ENCODE measurements at regions not wholly inside any gene's neighbourhood (a gene's known extent, or its start where the extent isn't known, plus 50 kb on each side); places are given as distances from the start of the nearest gene placed in this dataset.

DNA sequence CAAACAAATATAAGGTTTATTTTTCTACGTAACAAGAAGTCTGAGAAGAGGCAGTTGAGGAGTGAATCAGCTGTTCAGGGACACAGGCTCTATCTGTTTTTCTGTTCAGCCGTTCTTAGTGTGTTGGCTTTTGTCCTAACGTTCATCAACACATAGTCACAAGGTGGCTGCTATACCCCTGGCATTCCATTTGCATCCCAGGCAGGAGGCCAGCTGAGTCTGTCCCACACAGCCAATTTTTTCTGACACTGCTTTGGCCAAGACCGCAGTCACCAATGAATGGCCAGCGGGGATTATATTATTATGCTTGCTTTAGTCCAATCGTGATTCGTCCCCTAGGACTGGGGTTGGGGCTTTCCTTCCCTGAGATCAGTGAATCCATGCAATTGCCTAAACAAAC lies 143.4 kb upstream of the CHST15 start:
- Histone ChIP-seq H3K36me3 (no peaks in the 10 kb centered on the region), H3K27ac (no peak overlapping the region), H3K9me3 (no peaks in the 10 kb centered on the region), H3K4me1 (no peaks in the 10 kb centered on the region), H3K4me3 (no peak overlapping the region), H3K27me3 (no peaks in the 10 kb centered on the region)
- TF ChIP-seq, protein P1, sequence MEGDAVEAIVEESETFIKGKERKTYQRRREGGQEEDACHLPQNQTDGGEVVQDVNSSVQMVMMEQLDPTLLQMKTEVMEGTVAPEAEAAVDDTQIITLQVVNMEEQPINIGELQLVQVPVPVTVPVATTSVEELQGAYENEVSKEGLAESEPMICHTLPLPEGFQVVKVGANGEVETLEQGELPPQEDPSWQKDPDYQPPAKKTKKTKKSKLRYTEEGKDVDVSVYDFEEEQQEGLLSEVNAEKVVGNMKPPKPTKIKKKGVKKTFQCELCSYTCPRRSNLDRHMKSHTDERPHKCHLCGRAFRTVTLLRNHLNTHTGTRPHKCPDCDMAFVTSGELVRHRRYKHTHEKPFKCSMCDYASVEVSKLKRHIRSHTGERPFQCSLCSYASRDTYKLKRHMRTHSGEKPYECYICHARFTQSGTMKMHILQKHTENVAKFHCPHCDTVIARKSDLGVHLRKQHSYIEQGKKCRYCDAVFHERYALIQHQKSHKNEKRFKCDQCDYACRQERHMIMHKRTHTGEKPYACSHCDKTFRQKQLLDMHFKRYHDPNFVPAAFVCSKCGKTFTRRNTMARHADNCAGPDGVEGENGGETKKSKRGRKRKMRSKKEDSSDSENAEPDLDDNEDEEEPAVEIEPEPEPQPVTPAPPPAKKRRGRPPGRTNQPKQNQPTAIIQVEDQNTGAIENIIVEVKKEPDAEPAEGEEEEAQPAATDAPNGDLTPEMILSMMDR (IDR thresholded peaks at IDR 0.05), result no peak
- intact Hi-C loops (cut with DNase I), result no loop called here
- DNase-seq (ENCODE audit: low spot score in 2 of 2), result peak in 1 of 2 donors; percentile 50

DNA sequence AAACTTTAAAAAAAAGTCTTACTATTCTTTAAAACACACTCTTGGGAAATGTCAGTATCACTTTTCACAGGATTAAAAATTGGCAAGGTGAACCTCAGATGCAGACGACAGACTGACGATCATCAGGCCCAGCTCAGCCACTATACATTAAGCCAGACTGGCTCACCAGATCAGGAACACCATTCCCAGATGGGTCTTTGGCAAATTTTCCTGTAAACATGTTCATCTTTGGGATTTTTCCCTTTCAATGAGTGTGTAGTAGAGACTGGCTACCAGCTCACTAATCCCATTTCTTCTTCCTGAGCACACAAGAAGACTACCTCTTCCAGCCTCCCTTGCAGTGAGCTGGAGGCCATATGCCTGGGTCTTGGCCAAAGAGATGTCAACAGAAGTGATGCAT lies 142.7 kb upstream of the CHST15 start:
- Histone ChIP-seq H3K4me3 (no peak overlapping the region), H3K9me3 (no peaks in the 10 kb centered on the region), H3K27me3 (no peaks in the 10 kb centered on the region), H3K4me1 (no peaks in the 10 kb centered on the region), H3K27ac (no peak overlapping the region), H3K36me3 (no peaks in the 10 kb centered on the region)
- TF ChIP-seq, protein P1 (IDR thresholded peaks at IDR 0.05), result no peak
- intact Hi-C loops (cut with DNase I), result no loop called here
- DNase-seq (ENCODE audit: low spot score in 2 of 2), result no peak

DNA sequence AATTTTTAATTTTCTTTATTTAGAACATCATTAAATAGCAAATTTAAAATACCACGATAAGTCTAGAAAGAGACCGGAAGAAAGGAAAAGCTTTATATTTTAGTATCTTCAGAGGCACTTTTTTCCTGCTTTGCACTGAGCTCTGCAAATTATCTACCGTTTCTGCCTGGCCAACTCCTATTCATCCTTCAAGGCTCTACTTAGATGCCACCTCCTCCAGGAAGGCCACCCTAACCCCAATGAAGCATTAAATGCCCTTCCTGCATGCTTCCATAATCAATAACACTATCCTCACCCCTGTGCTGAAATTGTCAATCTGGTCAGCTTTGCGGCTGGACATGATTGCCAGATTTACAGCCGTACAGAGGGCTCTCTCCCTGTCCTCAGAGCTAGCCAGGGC lies 141.8 kb upstream of the CHST15 start:
- Histone ChIP-seq H3K9me3 (no peaks in the 10 kb centered on the region), H3K27me3 (no peaks in the 10 kb centered on the region), H3K36me3 (no peaks in the 10 kb centered on the region), H3K4me1 (no peaks in the 10 kb centered on the region), H3K4me3 (no peak overlapping the region), H3K27ac (no peak overlapping the region)
- TF ChIP-seq, protein P1 (IDR thresholded peaks at IDR 0.05), result no peak
- intact Hi-C loops (cut with DNase I), result no loop called here
- no peak for DNase-seq (ENCODE audit: low spot score in 2 of 2)

DNA sequence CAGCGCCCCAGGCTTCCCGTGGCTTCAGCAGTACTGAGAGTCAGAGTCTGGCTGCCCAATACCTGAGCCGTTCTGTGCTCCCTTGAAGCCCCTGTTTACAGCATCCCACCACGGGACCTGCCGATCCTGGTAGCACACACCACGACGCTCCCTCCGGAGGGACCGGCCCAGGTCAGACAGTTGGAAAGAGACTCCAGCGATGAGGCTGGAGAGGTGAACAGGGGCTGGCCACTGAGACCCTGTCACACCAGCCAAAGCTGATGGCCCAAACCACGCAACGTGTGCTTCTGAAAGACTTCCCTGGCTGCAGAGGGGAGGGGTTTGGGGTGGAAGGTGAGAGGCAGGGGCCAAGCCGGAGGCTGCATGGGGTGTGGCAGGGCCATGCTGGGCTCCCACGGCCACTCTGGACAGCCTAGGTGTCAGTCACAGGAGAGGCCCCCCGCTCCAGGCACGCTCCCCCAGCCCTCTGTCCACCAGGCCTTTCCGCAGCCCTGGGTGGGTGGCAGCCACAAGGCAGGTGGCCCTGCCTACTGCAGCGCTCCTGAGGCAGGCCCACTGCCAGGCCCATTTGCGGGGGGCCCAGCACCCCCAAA lies 140.2 kb upstream of the CHST15 start:
- intact Hi-C loops (cut with DNase I), result no loop called here
- Histone ChIP-seq H3K9me3 (no peaks in the 10 kb centered on the region), H3K4me1 (no peaks in the 10 kb centered on the region), H3K27ac (no peak overlapping the region), H3K36me3 (no peaks in the 10 kb centered on the region), H3K27me3 (no peaks in the 10 kb centered on the region), H3K4me3 (no peak overlapping the region)
- no peak for DNase-seq (ENCODE audit: low spot score in 2 of 2)
- TF ChIP-seq, protein P1 (IDR thresholded peaks at IDR 0.05), result no peak

DNA sequence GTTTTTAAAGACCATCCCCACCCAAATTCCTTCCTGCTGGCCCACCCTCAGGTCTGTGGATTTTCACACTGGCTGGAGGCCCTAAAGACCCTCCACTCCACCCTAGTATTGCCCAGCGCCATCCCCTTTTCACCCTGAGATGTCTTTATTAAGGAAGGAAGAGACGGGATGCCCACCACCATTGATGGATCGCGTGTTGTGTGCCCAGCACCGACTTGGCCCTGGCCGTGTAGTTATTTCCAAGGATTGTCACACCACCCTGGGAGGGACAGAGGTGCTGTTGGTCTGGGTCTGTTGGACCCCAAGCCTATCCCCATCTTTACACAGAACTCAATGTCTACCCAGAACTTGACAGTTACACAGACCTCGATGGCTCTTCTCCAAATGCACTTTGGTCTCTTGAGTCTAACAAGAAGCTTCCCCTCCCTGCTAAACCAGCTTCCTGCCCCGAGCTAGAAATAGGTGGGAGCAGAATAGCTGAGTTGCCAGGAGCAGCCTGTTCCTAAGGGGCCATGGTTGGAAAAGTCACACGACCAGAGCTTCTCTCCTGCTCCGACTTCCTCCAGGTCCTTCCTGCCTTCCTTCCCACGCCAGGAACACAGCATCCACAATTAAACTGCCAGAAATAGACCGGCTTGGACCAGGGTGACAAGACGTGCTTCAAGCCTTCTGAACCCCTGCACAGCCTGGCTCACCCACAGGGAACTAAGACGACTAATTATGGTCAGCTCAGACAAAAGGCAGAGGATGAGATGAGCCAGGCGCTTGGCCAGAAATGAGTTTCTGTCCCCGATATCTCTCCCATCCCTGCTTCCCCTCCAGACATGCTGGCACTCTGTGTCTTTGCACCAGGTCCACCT lies 139.5 kb upstream of the CHST15 start:
- peak in 1 of 2 donors; percentile 51 for DNase-seq (ENCODE audit: low spot score in 2 of 2)
- no peaks in the 10 kb centered on the region for H3K4me1 ChIP-seq

More for the DNA sequence above, 139.5 kb upstream of the CHST15 start:
- intact Hi-C loops (cut with DNase I), result no loop called here
- Histone ChIP-seq H3K27ac (no peak overlapping the region), H3K9me3 (no peaks in the 10 kb centered on the region), H3K36me3 (no peaks in the 10 kb centered on the region), H3K27me3 (no peaks in the 10 kb centered on the region), H3K4me3 (no peak overlapping the region)
- TF ChIP-seq, protein P1 (IDR thresholded peaks at IDR 0.05), result no peak

Data from ascending aorta (tissue), 2 donors.